H1 (cell line): ENCODE measurements at regions not wholly inside any gene's neighbourhood (a gene's known extent, or its start where the extent isn't known, plus 50 kb on each side); places are given as distances from the start of the nearest gene placed in this dataset.

Experiments
- ATF3 ChIP-seq: IDR thresholded peaks from 2 replicates; pipeline ENCODE4 v1.6.1; 2011; ENCODE audit warnings: low read depth, mild to moderate bottlenecking, low read length; ENCODE audit not compliant: insufficient read depth
- CEBPB ChIP-seq: IDR thresholded peaks from 2 replicates; pipeline ENCODE4 v1.6.1; 2012; ENCODE audit warnings: low read depth, low read length
- EGR1 ChIP-seq: IDR thresholded peaks from 2 replicates; pipeline ENCODE4 v1.6.1; 2011; ENCODE audit warnings: low read depth, low read length, borderline replicate concordance
- EP300 ChIP-seq, 2 experiments: IDR thresholded peaks; 1 replicate in 1 of 2; 2 replicates in 1 of 2; pipeline ENCODE4 v1.6.1; 2011 to 2012; ENCODE audit warnings: low read depth in 2 of 2, low read length in 2 of 2, mild to moderate bottlenecking in 2 of 2, borderline replicate concordance in 1 of 2, inconsistent platforms in 1 of 2, moderate library complexity in 1 of 2
- RFX5 ChIP-seq: IDR thresholded peaks from 2 replicates; pipeline ENCODE4 v1.6.1; 2011; ENCODE audit warnings: low read depth, low read length, improper control_type of control experiment, borderline replicate concordance
- RNF2 ChIP-seq: fragments of 200-900, 300-1000 bp; sonication (generic); IDR thresholded peaks from 2 replicates; pipeline ENCODE4 v1.7.1; 2016; ENCODE audit warnings: borderline replicate concordance, low read depth, mild to moderate bottlenecking, antibody characterized with exemption, low read length; ENCODE audit not compliant: poor library complexity, severe bottlenecking; ENCODE audit errors: missing control alignments
- SP4 ChIP-seq: IDR thresholded peaks from 2 replicates; pipeline ENCODE4 v1.6.1; 2012; ENCODE audit warnings: low read length, inconsistent platforms
- USF2 ChIP-seq: IDR thresholded peaks from 2 replicates; pipeline ENCODE4 v1.6.1; 2011; ENCODE audit warnings: low read length, improper control_type of control experiment
- YY1 ChIP-seq: IDR thresholded peaks from 2 replicates; pipeline ENCODE4 v1.6.1; 2011; ENCODE audit warnings: low read depth, mild to moderate bottlenecking, low read length
- TF ChIP-seq, protein P1 (sequence below): IDR thresholded peaks from 2 replicates; pipeline ENCODE4 v1.6.1; 2012; ENCODE audit warnings: inconsistent platforms
- TF ChIP-seq, protein P2 (sequence below), 3 experiments: IDR thresholded peaks; 1 replicate in 2 of 3; 2 replicates in 1 of 3; pipeline versions ENCODE4 v1.5.1 to v1.6.1; 2011; ENCODE audit warnings: low read length in 3 of 3, mild to moderate bottlenecking in 3 of 3, inconsistent platforms in 2 of 3, low read depth in 1 of 3, moderate library complexity in 1 of 3; ENCODE audit not compliant: insufficient read depth in 1 of 3; ENCODE audit errors: control extremely low read depth in 1 of 3

DNA sequence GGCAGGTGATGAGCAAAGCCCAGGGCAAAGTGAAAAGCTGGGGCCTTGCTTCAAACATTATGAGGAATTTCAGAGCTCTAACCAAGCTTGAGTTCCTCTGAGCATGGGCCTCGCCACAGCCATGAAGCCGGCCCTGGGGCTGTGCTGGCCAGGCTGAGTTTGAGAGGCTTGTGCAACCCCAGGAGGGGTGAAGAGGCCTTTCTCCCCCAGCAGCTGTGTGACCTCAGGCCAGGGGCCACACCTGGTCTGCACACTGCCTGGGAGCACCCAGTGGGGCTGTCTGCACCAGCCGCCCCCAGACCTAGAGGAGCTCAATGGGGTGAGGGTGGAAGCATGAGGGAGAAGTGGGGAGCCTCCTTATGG lies 204.9 kb upstream of the C14orf180 start:
- TF ChIP-seq, protein P1, sequence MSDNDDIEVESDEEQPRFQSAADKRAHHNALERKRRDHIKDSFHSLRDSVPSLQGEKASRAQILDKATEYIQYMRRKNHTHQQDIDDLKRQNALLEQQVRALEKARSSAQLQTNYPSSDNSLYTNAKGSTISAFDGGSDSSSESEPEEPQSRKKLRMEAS, result no peak
- TF ChIP-seq USF2, result no peak
- no peak for TF ChIP-seq CEBPB
- no peak for TF ChIP-seq RFX5
- no peak for TF ChIP-seq YY1
- TF ChIP-seq, protein P2, sequence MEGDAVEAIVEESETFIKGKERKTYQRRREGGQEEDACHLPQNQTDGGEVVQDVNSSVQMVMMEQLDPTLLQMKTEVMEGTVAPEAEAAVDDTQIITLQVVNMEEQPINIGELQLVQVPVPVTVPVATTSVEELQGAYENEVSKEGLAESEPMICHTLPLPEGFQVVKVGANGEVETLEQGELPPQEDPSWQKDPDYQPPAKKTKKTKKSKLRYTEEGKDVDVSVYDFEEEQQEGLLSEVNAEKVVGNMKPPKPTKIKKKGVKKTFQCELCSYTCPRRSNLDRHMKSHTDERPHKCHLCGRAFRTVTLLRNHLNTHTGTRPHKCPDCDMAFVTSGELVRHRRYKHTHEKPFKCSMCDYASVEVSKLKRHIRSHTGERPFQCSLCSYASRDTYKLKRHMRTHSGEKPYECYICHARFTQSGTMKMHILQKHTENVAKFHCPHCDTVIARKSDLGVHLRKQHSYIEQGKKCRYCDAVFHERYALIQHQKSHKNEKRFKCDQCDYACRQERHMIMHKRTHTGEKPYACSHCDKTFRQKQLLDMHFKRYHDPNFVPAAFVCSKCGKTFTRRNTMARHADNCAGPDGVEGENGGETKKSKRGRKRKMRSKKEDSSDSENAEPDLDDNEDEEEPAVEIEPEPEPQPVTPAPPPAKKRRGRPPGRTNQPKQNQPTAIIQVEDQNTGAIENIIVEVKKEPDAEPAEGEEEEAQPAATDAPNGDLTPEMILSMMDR (IDR thresholded peaks at IDR 0.05; ENCODE audit: control extremely low read depth in 1 of 3, insufficient read depth in 1 of 3, low read depth in 1 of 3, low read length in 3 of 3), result no peak
- TF ChIP-seq EP300 (IDR thresholded peaks at IDR 0.05; ENCODE audit: borderline replicate concordance in 1 of 2, low read depth in 2 of 2, low read length in 2 of 2), result no peak
- TF ChIP-seq SP4, result no peak
- no peak for TF ChIP-seq ATF3
- no peak for TF ChIP-seq EGR1
- no peak for TF ChIP-seq RNF2
